Hepatocyte (in vitro differentiated cells): ENCODE measurements at regions not wholly inside any gene's neighbourhood (a gene's known extent, or its start where the extent isn't known, plus 50 kb on each side); places are given as distances from the start of the nearest gene placed in this dataset.

Experiments used
- DNase-seq: peaks from one replicate; pipeline ENCODE4 v3.0.0-alpha.2; 2016; ENCODE audit warnings: low spot score
- H2AFZ ChIP-seq: fragments of 200-600 bp; sonication (generic); 2 replicates; pipeline ENCODE4 v1.6.0; 2016; ENCODE audit warnings: antibody characterized with exemption, mild to moderate bottlenecking
- H3K27ac ChIP-seq: fragments of 200-600 bp; sonication (generic); 2 replicates; pipeline ENCODE4 v1.5.1; 2016; ENCODE audit warnings: mild to moderate bottlenecking
- H3K27me3 ChIP-seq: fragments of 200-600 bp; sonication (generic); 2 replicates; pipeline ENCODE4 v1.6.1; 2016
- H3K36me3 ChIP-seq: fragments of 200-600 bp; sonication (generic); replicated peaks from 2 replicates; pipeline ENCODE4 v1.5.1; 2016; ENCODE audit warnings: low read depth; ENCODE audit not compliant: insufficient read depth
- H3K4me1 ChIP-seq: fragments of 200-600 bp; sonication (generic); 2 replicates; pipeline ENCODE4 v1.5.1; 2016; ENCODE audit warnings: mild to moderate bottlenecking, moderate library complexity; ENCODE audit not compliant: insufficient read depth
- H3K4me2 ChIP-seq: fragments of 200-600 bp; sonication (generic); 2 replicates; pipeline ENCODE4 v1.6.0; 2016
- H3K4me3 ChIP-seq: fragments of 200-600 bp; sonication (generic); 2 replicates; pipeline ENCODE4 v1.5.1; 2016; ENCODE audit warnings: mild to moderate bottlenecking
- H3K79me2 ChIP-seq: fragments of 200-600 bp; sonication (generic); 2 replicates; pipeline ENCODE4 v1.6.0; 2017; ENCODE audit warnings: mild to moderate bottlenecking
- H3K9me2 ChIP-seq: fragments of 200-600 bp; sonication (generic); replicated peaks from 2 replicates; pipeline ENCODE4 v1.6.0; 2017; ENCODE audit warnings: mild to moderate bottlenecking; ENCODE audit not compliant: insufficient read depth
- H3K9me3 ChIP-seq: fragments of 200-600 bp; sonication (generic); 2 replicates; pipeline ENCODE4 v1.5.1; 2016; ENCODE audit warnings: low read depth, mild to moderate bottlenecking
- H4K20me1 ChIP-seq: fragments of 200-600 bp; sonication (generic); 2 replicates; pipeline ENCODE4 v1.6.0; 2016; ENCODE audit warnings: mild to moderate bottlenecking; ENCODE audit not compliant: insufficient read depth, poor library complexity, severe bottlenecking
- EZH2 ChIP-seq: fragments of 200-600 bp; sonication (generic); IDR thresholded peaks from 2 replicates; pipeline ENCODE4 v1.6.1; 2016; ENCODE audit warnings: antibody characterized with exemption, mild to moderate bottlenecking, borderline replicate concordance
- EZH2phosphoT487 ChIP-seq: fragments of 200-600 bp; sonication (generic); IDR thresholded peaks from one replicate; pipeline ENCODE4 v1.6.1; 2018; ENCODE audit warnings: antibody characterized with exemption, mild to moderate bottlenecking, low read depth, moderate library complexity; ENCODE audit not compliant: unreplicated experiment, severe bottlenecking
- WGBS: methylation state at CpG from one replicate; pipeline ENCODE4 v1.1.6; 2016; ENCODE audit warnings: low lambda C conversion rate; ENCODE audit errors: missing lambda C conversion rate; 5-methylcytosine and 5-hydroxymethylcytosine counted together
- TF ChIP-seq, protein P1 (sequence below): fragments of 200-600 bp; sonication (generic); IDR thresholded peaks from 2 replicates; pipeline ENCODE4 v1.5.1; 2016; ENCODE audit warnings: antibody characterized with exemption, mild to moderate bottlenecking; ENCODE audit not compliant: poor library complexity

DNA sequence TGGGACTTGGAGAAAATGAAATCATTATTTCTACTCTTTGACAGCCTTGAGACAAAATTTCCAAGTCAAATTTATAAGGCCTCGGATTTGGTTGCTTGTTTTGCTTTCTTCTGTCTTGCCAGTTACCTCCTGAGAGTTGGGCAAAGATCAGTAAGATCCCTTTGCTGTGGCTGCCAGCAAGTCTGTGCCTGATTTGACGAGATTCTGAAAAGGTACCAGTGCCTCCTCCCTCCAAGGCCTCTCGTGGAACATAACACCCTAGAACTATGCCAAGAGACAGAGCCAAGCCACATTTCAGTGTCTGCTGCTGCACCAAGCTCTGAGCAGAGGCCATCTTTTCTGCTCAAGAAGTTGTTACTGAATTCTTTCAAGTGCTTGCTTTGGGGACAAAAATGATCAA lies 61.0 kb downstream of the GTPBP8 start:
- peaks cover 6% of the 10 kb centered on the region for H3K4me1 ChIP-seq
- H3K36me3 ChIP-seq: no peaks in the 10 kb centered on the region
- no peaks in the 10 kb centered on the region for H3K9me3 ChIP-seq
- no peak overlapping the region for H2AFZ ChIP-seq
- DNase-seq: peak; percentile 41
- peak overlapping the region; percentile 86 for H3K27ac ChIP-seq
- 64% methylated on average over 3 of the region's 3 CpGs for WGBS
- no peaks in the 10 kb centered on the region for H3K9me2 ChIP-seq
- no peaks in the 10 kb centered on the region for H4K20me1 ChIP-seq
- TF ChIP-seq, protein P1, sequence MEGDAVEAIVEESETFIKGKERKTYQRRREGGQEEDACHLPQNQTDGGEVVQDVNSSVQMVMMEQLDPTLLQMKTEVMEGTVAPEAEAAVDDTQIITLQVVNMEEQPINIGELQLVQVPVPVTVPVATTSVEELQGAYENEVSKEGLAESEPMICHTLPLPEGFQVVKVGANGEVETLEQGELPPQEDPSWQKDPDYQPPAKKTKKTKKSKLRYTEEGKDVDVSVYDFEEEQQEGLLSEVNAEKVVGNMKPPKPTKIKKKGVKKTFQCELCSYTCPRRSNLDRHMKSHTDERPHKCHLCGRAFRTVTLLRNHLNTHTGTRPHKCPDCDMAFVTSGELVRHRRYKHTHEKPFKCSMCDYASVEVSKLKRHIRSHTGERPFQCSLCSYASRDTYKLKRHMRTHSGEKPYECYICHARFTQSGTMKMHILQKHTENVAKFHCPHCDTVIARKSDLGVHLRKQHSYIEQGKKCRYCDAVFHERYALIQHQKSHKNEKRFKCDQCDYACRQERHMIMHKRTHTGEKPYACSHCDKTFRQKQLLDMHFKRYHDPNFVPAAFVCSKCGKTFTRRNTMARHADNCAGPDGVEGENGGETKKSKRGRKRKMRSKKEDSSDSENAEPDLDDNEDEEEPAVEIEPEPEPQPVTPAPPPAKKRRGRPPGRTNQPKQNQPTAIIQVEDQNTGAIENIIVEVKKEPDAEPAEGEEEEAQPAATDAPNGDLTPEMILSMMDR: no peak
- TF ChIP-seq EZH2phosphoT487 (no peak), EZH2 (no peak)
- no peaks in the 10 kb centered on the region for H3K79me2 ChIP-seq
- peak overlapping the region; percentile 58 for H3K4me2 ChIP-seq
- H3K27me3 ChIP-seq: no peaks in the 10 kb centered on the region
- H3K4me3 ChIP-seq: no peak overlapping the region

DNA sequence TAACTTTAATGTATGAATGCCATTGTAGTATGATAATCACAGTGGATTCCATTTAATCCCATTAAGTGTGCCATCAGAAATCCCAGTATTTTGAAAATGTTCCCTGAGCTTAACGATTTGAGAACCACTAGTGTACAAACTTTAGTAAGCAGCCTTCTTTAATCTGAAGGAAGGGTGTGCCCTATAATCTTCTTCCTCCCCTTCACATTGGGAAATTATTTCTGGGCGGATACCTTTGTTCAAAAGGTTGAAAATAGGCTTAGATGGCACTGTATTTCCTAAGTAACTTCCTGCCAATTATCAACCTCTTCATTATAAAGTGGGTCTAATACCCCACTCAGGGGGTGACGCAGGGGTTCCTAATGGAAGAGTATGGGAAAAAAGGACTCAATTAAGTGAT lies 62.4 kb downstream of the GTPBP8 start:
- H3K79me2 ChIP-seq: no peaks in the 10 kb centered on the region
- no peak for DNase-seq
- no peak overlapping the region for H3K4me3 ChIP-seq
- no peak overlapping the region for H2AFZ ChIP-seq
- no peaks in the 10 kb centered on the region for H3K36me3 ChIP-seq
- WGBS: 93% methylated on average over 3 of the region's 3 CpGs
- H3K4me1 ChIP-seq: peaks cover 6% of the 10 kb centered on the region
- TF ChIP-seq EZH2phosphoT487: no peak
- TF ChIP-seq, protein P1: no peak
- no peak for TF ChIP-seq EZH2
- H3K27me3 ChIP-seq: no peaks in the 10 kb centered on the region
- H3K9me2 ChIP-seq: no peaks in the 10 kb centered on the region
- no peak overlapping the region for H3K4me2 ChIP-seq
- H4K20me1 ChIP-seq: no peaks in the 10 kb centered on the region
- no peaks in the 10 kb centered on the region for H3K9me3 ChIP-seq
- H3K27ac ChIP-seq: peak overlapping the region; percentile 86

DNA sequence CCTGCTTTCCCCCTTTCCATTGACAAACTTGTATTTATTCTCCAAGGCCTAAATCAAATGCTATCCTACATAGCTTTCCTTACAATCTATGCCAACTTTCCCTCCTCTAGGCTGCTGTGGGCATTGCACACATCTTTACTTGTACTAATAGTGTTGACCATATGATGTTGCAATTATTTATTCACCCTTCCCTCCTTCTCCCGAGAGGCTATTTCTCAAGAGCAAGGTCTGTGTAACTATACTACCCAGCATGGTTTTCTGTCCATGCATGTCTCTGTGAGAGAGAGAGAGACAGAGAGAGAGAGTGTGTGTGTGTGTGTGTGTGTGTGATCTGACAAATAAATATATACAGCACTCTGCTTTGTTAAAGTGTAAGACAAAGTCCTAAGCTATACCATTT lies 63.8 kb downstream of the GTPBP8 start:
- Histone ChIP-seq H3K36me3 (no peaks in the 10 kb centered on the region), H3K79me2 (no peaks in the 10 kb centered on the region), H3K27ac (no peak overlapping the region), H3K9me3 (no peaks in the 10 kb centered on the region), H2AFZ (no peak overlapping the region), H3K4me1 (peaks cover 6% of the 10 kb centered on the region), H4K20me1 (no peaks in the 10 kb centered on the region), H3K9me2 (no peaks in the 10 kb centered on the region), H3K4me2 (no peak overlapping the region), H3K27me3 (no peaks in the 10 kb centered on the region), H3K4me3 (no peak overlapping the region)
- TF ChIP-seq EZH2 (no peak), EZH2phosphoT487 (no peak)
- TF ChIP-seq, protein P1: no peak
- no peak for DNase-seq
- 43% methylated on average over 1 of the region's 1 CpG for WGBS

GRCh38 chr3:113055201-113055600 lies 64.4 kb downstream of the GTPBP8 start:
- DNase-seq: no peak
- Histone ChIP-seq H3K36me3 (no peaks in the 10 kb centered on the region), H3K9me2 (no peaks in the 10 kb centered on the region), H3K9me3 (no peaks in the 10 kb centered on the region), H4K20me1 (no peaks in the 10 kb centered on the region), H3K79me2 (no peaks in the 10 kb centered on the region), H2AFZ (no peak overlapping the region), H3K27me3 (no peaks in the 10 kb centered on the region), H3K4me3 (no peak overlapping the region), H3K4me1 (peaks cover 6% of the 10 kb centered on the region), H3K27ac (no peak overlapping the region), H3K4me2 (no peak overlapping the region)
- no peak for TF ChIP-seq EZH2phosphoT487
- no peak for TF ChIP-seq EZH2
- TF ChIP-seq, protein P1: no peak
